HFFc6 (cell line): ENCODE measurements at regions not wholly inside any gene's neighbourhood (a gene's known extent, or its start where the extent isn't known, plus 50 kb on each side); places are given as distances from the start of the nearest gene placed in this dataset.

Source experiments
- DNase-seq: peaks from one replicate; pipeline ENCODE4 v3.0.0-alpha.2; 2018
- H3K27ac Mint-ChIP-seq: 2 replicates; pipeline ENCODE4 v1.8.0; 2020; ENCODE audit warnings: mild to moderate bottlenecking, mixed read lengths
- H3K27me3 Mint-ChIP-seq: 2 replicates; pipeline ENCODE4 v1.8.0; 2021; ENCODE audit warnings: mild to moderate bottlenecking, moderate library complexity, mixed read lengths; ENCODE audit not compliant: insufficient read depth
- H3K36me3 Mint-ChIP-seq: 2 replicates; pipeline ENCODE4 v1.8.0; 2021; ENCODE audit warnings: low read depth, mixed read lengths
- H3K4me1 Mint-ChIP-seq: 2 replicates; pipeline ENCODE4 v1.8.0; 2020; ENCODE audit warnings: low read depth, mixed read lengths
- H3K4me3 Mint-ChIP-seq: 2 replicates; pipeline ENCODE4 v1.8.0; 2020; ENCODE audit warnings: mild to moderate bottlenecking, moderate library complexity, mixed read lengths
- H3K9me3 Mint-ChIP-seq: 2 replicates; pipeline ENCODE4 v1.8.0; 2020; ENCODE audit warnings: mild to moderate bottlenecking, mixed read lengths
- TF ChIP-seq, protein P1 (sequence below): fragments of 200-600 bp; sonication (generic); IDR thresholded peaks from 2 replicates; pipeline ENCODE4 v1.5.0; 2021; ENCODE audit warnings: antibody characterized with exemption, mild to moderate bottlenecking

DNA sequence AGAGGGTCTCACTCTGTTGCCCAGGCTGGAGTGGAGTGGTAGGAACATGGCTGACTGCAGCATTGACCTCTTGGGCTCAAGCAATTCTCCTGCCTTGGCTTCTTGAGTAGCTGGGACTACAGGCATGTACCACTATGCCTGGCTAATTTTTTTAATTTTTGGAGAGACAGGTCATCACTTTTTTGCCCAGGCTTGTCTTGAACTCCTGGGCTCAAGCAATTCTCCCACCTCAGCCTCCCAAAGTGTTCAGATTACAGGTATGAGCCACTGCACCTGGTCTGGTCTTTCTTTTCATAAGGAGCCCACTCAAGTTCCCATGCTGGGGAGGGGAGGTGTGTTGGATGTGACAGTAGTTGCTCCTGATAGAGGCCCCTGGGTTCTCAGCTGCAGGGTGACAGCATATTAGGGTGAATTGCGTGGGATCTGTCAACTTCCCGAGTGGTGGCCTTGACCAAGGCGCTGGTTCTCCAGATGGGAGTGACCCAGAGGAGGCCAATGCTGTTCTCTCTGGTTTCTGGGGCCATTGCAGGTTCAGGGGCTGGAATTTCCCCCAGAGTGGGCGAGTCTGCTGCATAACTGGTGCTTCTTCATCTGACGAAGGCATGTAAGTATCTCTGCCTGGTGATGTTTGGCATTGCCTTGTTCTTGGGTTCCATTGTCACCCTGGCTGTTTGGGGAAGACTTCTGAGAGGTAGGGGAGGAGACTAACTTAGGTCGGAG is 52.4 kb upstream of the ESRRB start:
- Mint-ChIP-seq H3K4me3 (no peak overlapping the region), H3K27ac (no peak overlapping the region), H3K9me3 (no peaks in the 10 kb centered on the region), H3K4me1 (no peaks in the 10 kb centered on the region), H3K27me3 (peaks cover 39% of the 10 kb centered on the region), H3K36me3 (no peaks in the 10 kb centered on the region)
- DNase-seq = no peak
- TF ChIP-seq, protein P1, sequence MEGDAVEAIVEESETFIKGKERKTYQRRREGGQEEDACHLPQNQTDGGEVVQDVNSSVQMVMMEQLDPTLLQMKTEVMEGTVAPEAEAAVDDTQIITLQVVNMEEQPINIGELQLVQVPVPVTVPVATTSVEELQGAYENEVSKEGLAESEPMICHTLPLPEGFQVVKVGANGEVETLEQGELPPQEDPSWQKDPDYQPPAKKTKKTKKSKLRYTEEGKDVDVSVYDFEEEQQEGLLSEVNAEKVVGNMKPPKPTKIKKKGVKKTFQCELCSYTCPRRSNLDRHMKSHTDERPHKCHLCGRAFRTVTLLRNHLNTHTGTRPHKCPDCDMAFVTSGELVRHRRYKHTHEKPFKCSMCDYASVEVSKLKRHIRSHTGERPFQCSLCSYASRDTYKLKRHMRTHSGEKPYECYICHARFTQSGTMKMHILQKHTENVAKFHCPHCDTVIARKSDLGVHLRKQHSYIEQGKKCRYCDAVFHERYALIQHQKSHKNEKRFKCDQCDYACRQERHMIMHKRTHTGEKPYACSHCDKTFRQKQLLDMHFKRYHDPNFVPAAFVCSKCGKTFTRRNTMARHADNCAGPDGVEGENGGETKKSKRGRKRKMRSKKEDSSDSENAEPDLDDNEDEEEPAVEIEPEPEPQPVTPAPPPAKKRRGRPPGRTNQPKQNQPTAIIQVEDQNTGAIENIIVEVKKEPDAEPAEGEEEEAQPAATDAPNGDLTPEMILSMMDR = no peak

DNA sequence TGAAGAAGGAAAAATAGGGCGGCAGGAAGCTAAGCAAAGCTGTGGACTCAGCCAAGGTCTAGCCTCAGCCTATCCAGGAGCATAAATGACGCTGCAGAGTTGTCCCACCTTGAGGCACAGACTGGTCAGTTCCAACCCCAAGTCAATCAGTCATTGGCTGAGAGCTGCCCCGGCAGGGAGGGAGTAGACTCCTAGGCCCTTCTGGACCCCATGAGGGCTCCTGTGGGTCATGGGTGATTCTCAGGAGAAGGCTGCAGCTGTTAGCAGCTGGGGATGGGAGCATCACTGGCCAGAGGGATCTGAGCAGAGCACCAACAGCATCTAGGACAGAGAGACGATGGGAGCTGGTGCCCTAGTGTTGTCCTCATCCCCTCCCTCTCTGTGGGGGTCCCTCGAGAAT is 51.8 kb upstream of the ESRRB start:
- Mint-ChIP-seq H3K27me3 (peaks cover 45% of the 10 kb centered on the region), H3K36me3 (no peaks in the 10 kb centered on the region), H3K27ac (no peak overlapping the region), H3K4me3 (no peak overlapping the region), H3K9me3 (no peaks in the 10 kb centered on the region), H3K4me1 (no peaks in the 10 kb centered on the region)
- TF ChIP-seq, protein P1 = no peak
- no peak for DNase-seq
